Hematopoietic multipotent progenitor cell treated with erythropoietin and hydrocortisone succinate and interleukin-3 and kit ligand, for 6 days (in vitro differentiated cells): ENCODE measurements at regions not wholly inside any gene's neighbourhood (a gene's known extent, or its start where the extent isn't known, plus 50 kb on each side); places are given as distances from the start of the nearest gene placed in this dataset.
"Not testable (repeated sequence)": the region's sequence is repeated elsewhere in the genome, so short reads cannot be mapped to it uniquely, and the experiment has no call there.

Experiments
- DNase-seq: peaks from one replicate; pipeline ENCODE4 v3.0.0-alpha.2; 2015

DNA sequence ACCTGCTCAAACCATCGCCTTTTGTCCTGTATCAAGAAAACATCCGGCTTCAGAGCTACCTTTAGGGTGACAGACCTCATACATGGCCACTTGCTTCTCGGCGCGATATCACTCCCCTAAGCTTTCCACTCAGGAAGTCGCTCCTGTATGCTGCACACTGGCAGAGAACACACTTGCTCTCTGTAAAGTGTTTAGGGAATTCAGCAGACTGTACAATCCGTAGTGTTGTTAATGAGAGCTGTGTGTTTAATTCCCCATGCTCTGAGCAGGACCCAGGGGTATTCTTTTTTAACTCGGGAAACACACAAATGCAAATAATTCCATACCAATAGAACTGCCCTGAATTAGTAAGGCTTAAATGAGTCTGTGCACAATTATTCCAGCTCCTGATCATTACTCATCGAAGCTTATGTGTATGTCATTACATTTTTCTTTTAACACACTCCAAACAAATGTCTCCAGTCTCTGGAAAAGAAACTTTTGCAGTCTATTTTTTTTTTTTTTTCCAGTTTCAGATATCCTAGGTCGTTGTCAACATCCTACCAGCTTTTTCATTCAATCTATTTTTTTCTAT is 338.7 kb upstream of the ARID1B start:
- no peak for DNase-seq

DNA sequence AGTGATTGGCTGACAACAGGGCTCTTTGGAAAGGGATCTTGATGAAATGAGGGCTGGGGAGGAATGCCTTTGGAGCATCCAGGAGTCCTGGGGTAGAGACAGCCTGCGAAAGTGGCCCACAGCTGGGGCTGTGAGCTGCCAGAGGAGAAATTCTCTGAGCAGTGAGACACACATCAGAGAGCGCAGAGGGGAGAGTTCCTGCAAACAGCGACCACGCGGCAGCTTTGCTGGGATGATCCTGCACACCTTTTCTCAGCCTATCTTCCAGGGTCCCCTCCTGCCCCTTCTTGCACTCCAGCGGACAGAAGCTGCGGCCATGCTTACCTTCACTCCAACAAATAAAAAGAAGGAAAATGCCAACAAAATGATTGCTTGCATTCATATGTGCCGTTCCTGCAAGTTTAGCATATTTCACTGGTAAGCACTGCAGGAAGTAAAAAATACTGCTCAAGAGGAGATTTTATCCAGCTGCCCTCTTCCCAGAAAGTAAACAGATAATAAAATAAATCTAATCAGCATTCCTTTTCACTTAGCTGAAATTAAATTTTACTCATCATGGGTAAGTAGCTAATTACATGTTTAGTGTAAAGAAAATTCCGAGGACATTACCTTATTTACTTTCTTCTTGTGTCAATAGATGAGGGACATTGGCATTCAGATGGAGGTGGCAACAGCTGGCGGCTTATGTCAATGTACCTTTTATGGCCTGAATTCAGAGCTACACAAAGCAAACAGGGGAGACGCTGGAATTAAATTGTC is 339.9 kb upstream of the ARID1B start:
- no peak for DNase-seq

DNA sequence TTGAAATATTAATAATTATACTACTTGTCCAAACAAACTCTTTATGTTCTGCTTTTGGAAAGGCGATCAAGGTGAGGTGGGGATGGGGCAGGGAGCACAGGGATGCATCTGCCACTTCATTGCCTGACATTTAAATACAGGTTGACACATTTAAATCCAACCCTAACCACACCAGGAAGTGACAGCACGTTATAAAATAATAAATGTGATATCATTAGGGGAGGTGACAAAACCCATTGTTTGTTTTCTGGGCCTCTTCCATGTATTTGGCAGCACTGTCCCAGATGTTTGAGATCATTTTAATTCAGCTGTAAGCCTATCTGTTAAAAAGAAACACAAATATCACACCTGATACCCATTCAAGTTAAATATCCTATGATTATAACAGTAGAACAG is 342.4 kb upstream of the ARID1B start:
- no peak for DNase-seq

DNA sequence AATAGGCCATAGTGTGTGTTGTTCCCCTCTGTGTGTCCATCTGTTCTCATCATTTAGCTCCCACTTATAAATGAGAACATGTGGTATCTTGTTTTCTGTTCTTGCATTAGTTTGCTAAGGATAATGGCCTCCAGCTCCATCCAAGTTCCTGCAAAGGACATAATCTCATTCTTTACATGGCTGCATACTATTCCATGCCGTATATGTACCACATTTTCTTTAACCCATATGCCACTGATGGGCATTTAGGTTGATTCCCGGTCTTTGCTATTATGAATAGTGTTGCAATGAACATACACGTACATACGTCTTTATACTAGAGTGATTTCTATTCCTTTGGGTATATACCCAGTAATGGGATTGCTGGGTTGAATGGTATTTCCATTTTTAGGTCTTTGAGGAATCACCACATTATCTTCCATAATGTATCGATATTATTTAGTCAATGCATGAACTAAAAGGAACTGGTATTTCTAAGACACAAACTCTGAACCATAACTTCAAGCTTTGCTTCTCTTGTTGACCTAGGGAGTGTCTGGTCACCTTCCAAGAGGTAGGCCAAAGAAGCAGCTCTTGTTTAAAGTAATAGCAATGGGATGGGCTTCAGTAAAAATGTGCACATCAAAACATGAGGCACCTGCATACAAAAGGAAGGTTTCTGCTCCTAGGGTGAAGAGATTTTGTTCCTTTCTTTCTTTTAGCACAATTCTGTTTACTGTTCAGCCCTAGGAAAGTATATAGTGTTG is 343.0 kb upstream of the ARID1B start:
- DNase-seq = no peak

- DNase-seq = no peak
These were observed 344.6 kb upstream of the ARID1B start for GRCh38 chr6:156432543-156432942.

GRCh38 chr6:156430386-156430785 is 346.8 kb upstream of the ARID1B start:
- DNase-seq = no peak

DNA sequence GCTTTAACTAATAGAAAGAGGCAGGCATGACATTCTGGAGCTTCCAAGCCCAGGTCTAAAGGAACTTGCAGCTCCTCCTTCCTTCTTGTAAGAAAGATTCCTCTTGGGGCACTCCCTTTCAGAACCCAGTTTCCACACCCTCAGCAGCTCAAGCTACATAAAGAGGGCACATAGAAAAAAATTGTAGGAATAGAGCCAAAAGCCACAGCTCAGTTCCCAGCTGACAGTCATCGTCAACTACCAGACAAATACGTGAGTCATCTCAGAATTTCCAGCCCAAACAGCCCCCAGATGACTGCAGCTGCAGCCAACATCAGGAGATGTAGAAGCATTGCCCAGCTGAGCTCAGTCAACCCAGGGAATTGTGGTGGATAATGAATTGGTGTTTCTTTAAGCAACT is 349.8 kb upstream of the ARID1B start:
- DNase-seq = peak; percentile 17

DNA sequence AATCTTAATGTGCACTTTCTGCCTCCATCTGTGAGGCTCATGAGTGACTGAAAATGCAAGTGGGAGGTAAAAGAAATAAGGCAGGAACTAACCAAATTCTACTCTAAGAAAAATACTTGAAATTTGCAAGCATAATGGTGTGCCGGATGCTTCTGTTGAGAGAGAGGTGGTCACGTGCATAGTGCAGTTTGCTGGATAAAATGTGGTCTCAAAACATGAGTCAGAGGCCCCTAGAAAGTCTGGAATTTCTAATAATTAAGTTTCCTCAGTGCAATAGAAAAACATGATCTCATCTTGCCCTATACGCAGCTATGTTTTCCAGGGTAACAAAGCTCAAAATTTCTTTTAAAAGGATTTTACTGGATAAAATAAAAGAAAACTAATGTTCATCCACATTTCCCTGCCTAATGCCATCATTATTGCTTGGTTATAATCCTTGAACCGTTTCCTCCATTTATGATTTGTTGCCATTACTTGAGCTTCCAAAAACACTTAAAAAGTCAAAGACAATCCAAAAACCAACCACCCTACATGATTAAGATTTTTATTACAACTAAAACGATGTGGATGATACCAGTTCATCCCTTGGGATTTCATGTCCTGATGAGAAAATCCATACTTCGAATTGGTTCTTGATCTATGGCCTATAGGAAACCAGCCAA is 351.7 kb upstream of the ARID1B start:
- DNase-seq = no peak

GRCh38 chr6:156423829-156424228 is 353.3 kb upstream of the ARID1B start:
- DNase-seq = peak; percentile 58

- DNase-seq = peak; percentile 33
These were observed 354.1 kb upstream of the ARID1B start for GRCh38 chr6:156423075-156423474.

DNA sequence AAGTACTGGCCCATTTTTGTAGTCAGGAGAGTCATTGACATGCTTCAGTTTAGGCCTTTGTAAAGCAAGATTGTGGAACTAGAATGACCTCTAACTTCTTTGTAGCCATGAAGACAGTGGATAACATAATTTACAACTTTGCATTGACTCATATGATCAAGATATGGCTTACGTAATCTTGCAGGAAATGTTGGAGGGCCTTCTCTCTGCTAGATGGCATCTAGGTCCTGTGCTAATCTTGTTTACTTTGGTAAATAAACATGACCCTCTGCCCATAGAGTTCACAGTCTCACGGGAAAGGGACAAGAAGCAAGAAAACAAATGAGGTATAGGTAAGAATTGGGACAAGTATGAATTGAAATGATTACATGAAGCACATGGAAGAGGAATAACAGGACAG is 355.2 kb upstream of the ARID1B start:
- DNase-seq = peak; percentile 24

- not testable (repeated sequence) for DNase-seq
These were observed 355.9 kb upstream of the ARID1B start for GRCh38 chr6:156421301-156421700.

DNA sequence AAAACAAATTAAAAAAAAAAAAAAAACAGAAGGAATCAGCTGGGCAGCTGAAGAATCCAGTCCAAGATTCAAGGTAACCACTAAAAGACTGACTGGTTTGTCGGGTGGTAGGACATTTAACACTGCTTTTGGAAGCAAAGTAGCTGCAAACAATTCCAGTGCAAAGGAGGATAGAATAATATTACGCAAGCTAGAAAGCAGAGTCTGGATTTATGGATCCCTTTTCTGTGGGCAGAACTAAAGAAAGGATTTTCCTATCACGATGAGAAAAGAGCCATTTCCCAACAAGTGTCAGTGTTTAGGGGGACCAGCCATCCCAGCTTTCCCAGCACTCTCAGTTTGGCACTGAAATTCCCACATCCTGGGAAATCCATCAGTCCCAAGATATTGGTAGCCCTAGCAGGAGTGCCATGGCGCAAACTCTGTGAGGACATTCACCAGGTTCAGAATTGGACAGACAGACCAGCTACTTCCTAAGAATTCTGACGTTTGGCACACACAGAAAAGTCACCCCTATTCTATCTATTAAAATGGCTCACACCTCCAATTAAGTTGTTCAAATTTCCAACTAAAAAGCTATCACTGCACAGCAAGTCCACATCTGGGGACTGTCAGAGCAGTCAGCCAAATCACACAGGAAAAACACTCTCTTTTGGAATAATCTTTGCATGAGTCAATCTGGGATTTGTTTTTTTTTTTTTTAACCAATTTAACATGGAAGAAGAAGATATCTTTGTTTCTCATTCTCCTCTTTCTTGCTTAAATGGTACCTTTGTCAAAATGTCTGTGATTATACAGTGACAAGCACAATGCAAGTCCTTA is 356.8 kb upstream of the ARID1B start:
- DNase-seq = no peak

DNA sequence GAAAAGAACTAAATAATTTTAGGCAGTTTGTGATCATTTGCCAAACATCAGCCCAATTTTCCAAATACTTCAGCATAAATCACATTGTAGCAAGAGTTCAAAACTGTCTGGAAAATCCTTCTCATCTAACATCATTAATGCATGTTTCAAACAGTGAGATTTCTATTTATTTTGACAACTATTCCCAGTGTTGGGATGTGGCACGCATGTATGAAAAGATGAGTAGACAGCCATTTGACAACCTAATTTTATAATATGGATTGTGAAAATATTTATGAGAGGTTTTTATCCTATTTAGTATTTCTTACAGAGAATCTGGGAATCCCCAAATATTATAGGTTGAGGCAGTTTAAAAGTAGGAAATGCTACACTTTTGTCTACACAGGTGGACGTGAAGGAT is 357.6 kb upstream of the ARID1B start:
- no peak for DNase-seq

DNA sequence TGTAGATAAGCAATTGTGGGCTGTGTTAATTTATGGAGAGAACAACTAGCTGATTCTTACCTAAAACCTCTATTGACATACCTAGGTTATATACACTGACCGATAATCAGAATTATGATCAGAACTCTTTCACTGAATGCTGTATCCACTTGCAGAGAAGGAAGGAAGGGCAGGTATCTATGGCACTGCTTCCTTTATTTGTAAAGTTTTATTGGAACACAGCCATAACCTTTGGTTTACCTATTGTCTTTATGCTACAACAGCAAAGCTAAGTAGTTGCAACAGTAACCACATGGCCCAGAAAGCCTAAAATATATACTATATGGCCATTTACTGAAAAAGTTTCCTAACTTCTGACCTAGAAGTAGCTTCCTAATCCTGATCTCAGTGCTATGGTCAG is 358.9 kb upstream of the ARID1B start:
- no peak for DNase-seq

- DNase-seq = no peak
These were observed 360.8 kb upstream of the ARID1B start for GRCh38 chr6:156416391-156416790.

GRCh38 chr6:156413154-156413553 is 364.0 kb upstream of the ARID1B start:
- peak; percentile 3 for DNase-seq

- peak; percentile 24 for DNase-seq
These were observed 366.5 kb upstream of the ARID1B start for GRCh38 chr6:156410649-156411048.

DNA sequence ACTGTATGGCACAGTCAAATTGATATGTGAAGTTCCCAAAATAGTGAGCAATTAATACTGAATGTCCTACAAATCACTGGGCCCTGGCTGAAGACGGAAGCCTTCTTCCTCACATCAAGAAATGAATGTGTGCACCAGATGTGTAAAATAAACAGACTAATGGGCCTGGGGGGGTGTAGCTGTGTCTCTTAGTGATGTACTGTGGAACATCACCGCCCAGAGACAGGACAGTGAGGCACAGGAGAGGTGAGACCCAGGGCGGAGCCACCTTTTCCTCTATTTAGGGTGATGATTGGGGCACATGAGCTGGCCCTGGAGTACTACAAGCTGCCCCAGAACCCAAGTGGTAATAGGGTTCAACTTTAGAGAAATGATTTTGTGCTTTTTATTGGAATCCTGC is 368.5 kb upstream of the ARID1B start:
- no peak for DNase-seq

- DNase-seq = no peak
These were observed 369.8 kb upstream of the ARID1B start for GRCh38 chr6:156407334-156407733.

- no peak for DNase-seq
These were observed 370.5 kb upstream of the ARID1B start for GRCh38 chr6:156406688-156407087.

- DNase-seq = no peak
These were observed 371.1 kb upstream of the ARID1B start for GRCh38 chr6:156406099-156406498.

DNA sequence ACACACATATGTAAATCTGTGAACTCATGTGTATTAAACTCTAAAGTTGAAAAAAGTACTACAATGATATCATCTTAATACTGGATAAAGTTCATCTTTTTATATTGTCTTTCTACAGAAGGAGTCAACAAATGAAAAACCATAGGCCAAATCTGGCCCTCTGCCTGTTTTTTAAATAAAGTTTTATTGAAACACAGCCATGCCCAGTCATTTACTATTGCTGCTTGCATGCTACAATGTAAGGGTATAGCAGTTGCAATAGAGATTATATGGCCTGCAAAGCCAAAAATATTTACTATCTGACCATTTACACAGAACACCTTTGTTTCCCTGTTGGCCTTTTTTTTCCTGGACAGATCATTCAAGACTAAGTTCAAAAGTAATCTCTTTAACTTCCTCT is 374.6 kb upstream of the ARID1B start:
- no peak for DNase-seq
